ENCODE measurements at regions not wholly inside any gene's neighbourhood (a gene's known extent, or its start where the extent isn't known, plus 50 kb on each side); places are given as distances from the start of the nearest gene placed in this dataset.
A peak's percentile ranks its signal among the peaks of the same experiment; 100 is the strongest.

DNA sequence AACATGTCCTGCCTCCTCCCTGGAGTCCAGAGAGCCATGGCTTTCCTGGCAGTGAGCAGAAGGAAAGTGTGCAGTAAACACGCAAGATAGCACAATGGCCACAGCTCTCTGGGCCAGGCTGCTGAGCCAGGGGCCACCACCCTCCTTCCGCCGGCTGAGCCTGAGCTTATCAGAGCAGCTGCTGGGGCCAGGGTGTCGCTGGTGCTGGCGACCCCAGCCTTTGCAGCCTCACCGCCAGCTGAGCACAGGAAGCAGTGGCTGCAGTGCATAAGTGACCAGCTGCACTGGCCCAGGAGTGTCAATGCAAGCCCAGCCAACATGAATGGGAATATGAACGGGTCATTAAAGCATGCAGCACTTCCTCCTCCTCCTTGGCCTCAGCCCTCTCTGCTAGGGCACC lies 172.0 kb downstream of the ZFP36L2 start:
- no peak for FAIRE-seq
- no peak for DNase-seq (ENCODE audit: insufficient read length, low spot score)
- TF ChIP-seq SPI1 (IDR thresholded peaks at IDR 0.05; ENCODE audit: low read depth, low read length) (no peak), PAX5 (IDR thresholded peaks at IDR 0.05; ENCODE audit: insufficient read depth, low read length, severe bottlenecking) (no peak), POU2F2 (IDR thresholded peaks at IDR 0.05; ENCODE audit: low read depth, low read length) (no peak), TAF1 (IDR thresholded peaks at IDR 0.05; ENCODE audit: low read depth, low read length) (no peak), POLR2AphosphoS5 (IDR thresholded peaks at IDR 0.05; ENCODE audit: low read depth, low read length) (no peak), POLR2A (IDR thresholded peaks at IDR 0.05; ENCODE audit: low read depth, low read length) (no peak)

DNA sequence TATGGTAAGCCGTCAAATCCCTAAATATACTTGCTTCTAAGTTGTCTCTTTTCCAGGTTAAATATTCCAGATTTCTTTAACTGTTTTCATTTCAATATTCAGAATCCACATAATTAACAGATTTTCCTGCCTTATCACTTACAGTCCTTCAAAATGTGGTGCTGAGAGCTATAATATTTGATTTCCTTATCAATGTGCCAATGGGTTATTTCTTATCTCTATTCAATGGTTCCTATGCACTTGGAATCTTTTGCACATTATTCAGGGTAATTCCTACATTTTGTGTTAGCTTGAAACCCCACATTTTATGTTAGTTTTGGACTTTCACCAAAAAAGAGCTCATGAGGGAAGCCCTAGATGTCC lies 173.5 kb downstream of the ZFP36L2 start:
- DNase-seq (ENCODE audit: insufficient read length, low spot score) (no peak), FAIRE-seq (no peak)
- TF ChIP-seq POU2F2 (IDR thresholded peaks at IDR 0.05; ENCODE audit: low read depth, low read length) = no peak
- no peak for TF ChIP-seq POLR2A (IDR thresholded peaks at IDR 0.05; ENCODE audit: low read depth, low read length)
- no peak for TF ChIP-seq POLR2AphosphoS5 (IDR thresholded peaks at IDR 0.05; ENCODE audit: low read depth, low read length)
- no peak for TF ChIP-seq SPI1 (IDR thresholded peaks at IDR 0.05; ENCODE audit: low read depth, low read length)
- TF ChIP-seq PAX5 (IDR thresholded peaks at IDR 0.05; ENCODE audit: insufficient read depth, low read length, severe bottlenecking) = no peak
- TF ChIP-seq TAF1 (IDR thresholded peaks at IDR 0.05; ENCODE audit: low read depth, low read length) = no peak

DNA sequence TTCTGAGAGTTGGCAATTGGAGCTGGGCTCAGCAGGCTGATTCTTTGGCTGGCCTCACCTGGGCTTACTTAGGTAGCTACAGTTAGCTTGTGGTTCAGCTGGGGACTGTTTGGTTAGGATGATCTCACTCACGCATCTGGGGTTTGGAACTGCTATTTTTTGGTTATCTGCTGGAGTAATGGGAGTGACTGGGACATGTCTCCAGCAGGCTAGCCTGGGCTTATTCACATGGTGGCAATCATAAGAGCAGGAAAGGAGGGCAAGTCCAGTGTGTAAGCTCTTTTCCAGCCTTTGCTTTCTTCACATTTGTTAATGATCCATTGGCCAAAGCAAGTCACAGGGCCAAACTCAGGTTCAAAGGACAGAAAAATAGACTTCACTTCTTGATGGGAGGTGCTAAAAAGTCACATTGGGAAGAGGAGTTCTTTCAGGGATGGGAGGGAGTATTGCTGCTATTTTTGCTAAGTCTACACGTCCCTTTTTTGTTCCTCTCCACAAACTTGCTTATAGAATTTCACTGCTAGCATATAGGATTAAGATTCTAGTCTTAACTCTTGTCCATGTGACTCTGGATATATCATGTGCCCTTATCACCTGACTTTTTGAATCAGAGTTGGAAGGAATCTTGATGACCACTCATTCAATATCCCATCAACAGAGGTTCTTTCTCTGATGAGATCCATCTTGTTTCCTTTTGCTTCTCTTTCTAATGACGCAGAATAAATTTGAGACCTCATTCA lies 174.0 kb downstream of the ZFP36L2 start:
- FAIRE-seq (no peak), DNase-seq (ENCODE audit: insufficient read length, low spot score) (no peak)
- TF ChIP-seq POU2F2 (IDR thresholded peaks at IDR 0.05; ENCODE audit: low read depth, low read length) (no peak), TAF1 (IDR thresholded peaks at IDR 0.05; ENCODE audit: low read depth, low read length) (no peak), PAX5 (IDR thresholded peaks at IDR 0.05; ENCODE audit: insufficient read depth, low read length, severe bottlenecking) (no peak), POLR2A (IDR thresholded peaks at IDR 0.05; ENCODE audit: low read depth, low read length) (no peak), POLR2AphosphoS5 (IDR thresholded peaks at IDR 0.05; ENCODE audit: low read depth, low read length) (no peak), SPI1 (IDR thresholded peaks at IDR 0.05; ENCODE audit: low read depth, low read length) (no peak)

DNA sequence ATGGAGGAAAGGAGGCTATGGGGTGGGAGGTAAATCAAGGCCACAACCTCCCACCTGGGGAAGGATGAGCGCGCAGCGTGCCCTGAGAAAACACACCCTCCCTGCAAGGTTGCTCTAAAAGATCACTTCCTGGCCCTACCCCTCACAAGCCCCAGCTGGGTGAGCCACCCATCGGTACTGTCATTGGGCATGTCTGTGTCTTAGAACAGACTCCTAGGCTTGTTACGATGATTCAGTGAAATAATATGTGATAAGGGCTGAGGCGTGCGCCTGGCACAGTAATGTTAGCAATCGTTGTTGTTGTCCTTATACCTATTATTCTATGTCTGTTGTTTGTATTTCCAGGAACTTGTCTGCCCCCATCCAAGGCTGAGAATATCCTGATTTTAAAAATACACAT lies 175.1 kb downstream of the ZFP36L2 start:
- no peak for DNase-seq (ENCODE audit: insufficient read length, low spot score)
- no peak for FAIRE-seq
- TF ChIP-seq PAX5 (IDR thresholded peaks at IDR 0.05; ENCODE audit: insufficient read depth, low read length, severe bottlenecking) (no peak), SPI1 (IDR thresholded peaks at IDR 0.05; ENCODE audit: low read depth, low read length) (no peak), POU2F2 (IDR thresholded peaks at IDR 0.05; ENCODE audit: low read depth, low read length) (no peak), TAF1 (IDR thresholded peaks at IDR 0.05; ENCODE audit: low read depth, low read length) (no peak), POLR2AphosphoS5 (IDR thresholded peaks at IDR 0.05; ENCODE audit: low read depth, low read length) (no peak), POLR2A (IDR thresholded peaks at IDR 0.05; ENCODE audit: low read depth, low read length) (no peak)

DNA sequence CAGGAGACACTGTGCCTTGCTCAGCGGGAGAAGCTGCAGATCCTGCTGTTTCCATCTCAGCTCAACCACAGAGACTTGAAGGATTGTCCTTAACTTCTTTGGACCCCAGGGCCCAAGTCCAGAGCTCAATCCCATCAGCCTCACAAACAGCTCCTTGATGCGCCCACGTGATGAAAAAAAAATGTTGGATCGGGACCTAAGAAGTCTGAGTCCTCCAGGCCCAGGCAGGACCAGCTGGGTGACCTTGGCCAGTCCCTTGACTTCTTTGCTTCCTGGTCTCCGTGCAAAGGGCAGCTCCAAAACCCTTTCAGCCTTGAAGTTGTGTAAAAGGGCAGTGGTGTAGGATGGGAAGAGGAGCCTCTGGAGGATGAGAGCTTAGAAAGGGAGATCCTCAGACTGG lies 175.5 kb downstream of the ZFP36L2 start:
- TF ChIP-seq SPI1 (IDR thresholded peaks at IDR 0.05; ENCODE audit: low read depth, low read length) (no peak), PAX5 (IDR thresholded peaks at IDR 0.05; ENCODE audit: insufficient read depth, low read length, severe bottlenecking) (no peak), TAF1 (IDR thresholded peaks at IDR 0.05; ENCODE audit: low read depth, low read length) (no peak), POLR2AphosphoS5 (IDR thresholded peaks at IDR 0.05; ENCODE audit: low read depth, low read length) (no peak), POU2F2 (IDR thresholded peaks at IDR 0.05; ENCODE audit: low read depth, low read length) (no peak), POLR2A (IDR thresholded peaks at IDR 0.05; ENCODE audit: low read depth, low read length) (no peak)
- FAIRE-seq = no peak
- DNase-seq (ENCODE audit: insufficient read length, low spot score) = no peak

DNA sequence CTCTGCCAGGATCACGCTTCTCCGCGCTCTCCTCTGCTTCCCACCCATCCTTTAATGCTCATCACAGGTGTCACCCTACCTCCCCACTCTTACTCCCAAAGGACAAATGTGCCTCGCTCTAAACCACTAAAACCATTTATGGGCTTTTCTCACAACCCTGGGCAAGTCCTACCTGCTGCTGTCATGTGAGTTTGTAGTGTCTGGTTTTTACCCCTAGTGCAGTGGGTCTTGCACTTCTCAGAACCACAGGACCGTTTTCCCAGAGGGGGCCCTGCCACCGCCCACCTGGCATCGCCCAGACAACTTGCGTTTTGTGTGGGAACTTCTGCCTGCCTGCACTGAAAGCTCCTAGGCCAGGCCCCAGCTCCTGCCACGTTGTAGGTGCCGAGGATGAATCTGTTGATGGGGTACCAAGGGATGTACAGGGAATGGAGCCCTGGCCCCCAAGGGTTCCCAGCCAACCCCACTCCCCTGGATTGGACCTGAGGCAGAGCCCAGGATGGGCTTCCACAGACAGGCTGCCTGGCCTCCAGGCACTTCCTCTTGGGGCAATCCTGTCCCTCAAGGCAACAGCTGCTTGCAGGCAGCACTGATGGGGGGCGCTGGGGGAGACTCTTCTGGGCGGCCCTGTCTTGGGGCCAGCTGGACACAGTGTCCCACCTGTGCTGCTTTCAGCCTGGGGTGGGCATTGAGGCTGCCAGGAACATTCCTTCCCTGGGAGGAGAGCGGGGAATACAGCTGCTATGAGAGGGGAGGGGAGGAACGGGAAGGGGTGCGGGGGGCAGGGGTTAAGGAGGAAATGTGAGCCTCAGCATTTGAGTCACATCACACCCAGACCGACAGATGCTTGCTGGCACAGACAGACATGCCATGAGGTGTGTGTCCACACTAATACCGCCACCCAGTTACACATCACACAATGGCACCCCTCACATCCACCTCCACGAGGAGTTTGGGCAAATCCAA lies 176.3 kb downstream of the ZFP36L2 start:
- TF ChIP-seq TAF1 (IDR thresholded peaks at IDR 0.05; ENCODE audit: low read depth, low read length) (no peak), SPI1 (IDR thresholded peaks at IDR 0.05; ENCODE audit: low read depth, low read length) (0 out of 2 replicates have a peak, but pooled peaks have one; percentile 18)

DNA sequence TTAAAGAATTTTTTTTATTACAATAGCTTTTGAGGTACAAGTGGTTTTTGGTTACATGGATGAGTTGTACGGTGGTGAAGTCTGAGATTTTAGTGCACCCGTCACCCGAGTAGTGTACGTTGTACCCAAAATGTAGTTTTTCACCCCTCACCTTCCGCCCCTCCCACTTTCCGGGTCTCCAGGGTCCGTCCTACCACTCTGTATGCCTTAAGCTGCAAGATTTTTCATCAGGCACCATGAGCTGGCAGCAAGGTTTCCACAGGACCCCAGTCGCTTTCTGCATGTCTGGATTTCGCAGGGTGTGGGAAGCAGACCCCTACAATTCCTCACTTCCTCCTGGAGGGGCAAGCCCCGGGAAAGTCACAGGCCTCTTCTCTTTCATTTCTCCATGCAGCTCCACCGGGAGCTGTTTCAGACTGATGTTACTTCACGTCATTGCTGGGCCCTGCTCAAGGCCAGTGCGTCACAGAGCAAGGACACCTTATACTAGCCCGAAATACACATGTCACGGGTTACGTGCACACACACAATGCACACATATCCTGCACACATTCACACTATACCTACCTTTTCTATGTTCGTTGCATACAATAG lies 179.1 kb downstream of the ZFP36L2 start:
- DNase-seq (ENCODE audit: insufficient read length, low spot score) (no peak), FAIRE-seq (peak; percentile 40)
- TF ChIP-seq SPI1 (IDR thresholded peaks at IDR 0.05; ENCODE audit: low read depth, low read length) (no peak), PAX5 (IDR thresholded peaks at IDR 0.05; ENCODE audit: insufficient read depth, low read length, severe bottlenecking) (no peak), TAF1 (IDR thresholded peaks at IDR 0.05; ENCODE audit: low read depth, low read length) (no peak), POLR2A (IDR thresholded peaks at IDR 0.05; ENCODE audit: low read depth, low read length) (no peak), POLR2AphosphoS5 (IDR thresholded peaks at IDR 0.05; ENCODE audit: low read depth, low read length) (no peak), POU2F2 (IDR thresholded peaks at IDR 0.05; ENCODE audit: low read depth, low read length) (no peak)

More for the DNA sequence above, 176.3 kb downstream of the ZFP36L2 start:
- no peak for DNase-seq (ENCODE audit: insufficient read length, low spot score)
- FAIRE-seq = no peak

DNA sequence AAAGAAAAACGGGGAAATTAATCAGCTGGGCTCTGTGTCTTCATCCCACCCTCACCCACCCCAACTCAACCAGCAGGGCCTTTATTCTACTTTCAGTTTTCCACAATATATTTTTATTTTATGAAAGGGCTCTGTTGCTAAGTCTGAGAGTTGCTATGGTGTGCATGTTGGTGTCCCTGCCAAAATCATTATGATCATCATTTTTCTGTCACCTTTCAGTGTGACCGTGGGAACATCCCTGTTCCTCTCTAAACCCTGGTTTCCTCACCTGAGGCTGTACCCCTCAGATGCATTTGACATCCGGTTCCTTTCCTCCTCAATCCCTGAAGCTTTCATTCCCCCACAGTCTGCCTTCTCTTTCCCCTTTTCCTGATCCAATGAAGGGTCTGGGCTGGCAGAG lies 180.5 kb downstream of the ZFP36L2 start:
- no peak for TF ChIP-seq SPI1 (IDR thresholded peaks at IDR 0.05; ENCODE audit: low read depth, low read length)
- TF ChIP-seq POLR2A (IDR thresholded peaks at IDR 0.05; ENCODE audit: low read depth, low read length) = no peak
- TF ChIP-seq POU2F2 (IDR thresholded peaks at IDR 0.05; ENCODE audit: low read depth, low read length) = no peak
- TF ChIP-seq POLR2AphosphoS5 (IDR thresholded peaks at IDR 0.05; ENCODE audit: low read depth, low read length) = no peak
- TF ChIP-seq TAF1 (IDR thresholded peaks at IDR 0.05; ENCODE audit: low read depth, low read length) = no peak
- TF ChIP-seq PAX5 (IDR thresholded peaks at IDR 0.05; ENCODE audit: insufficient read depth, low read length, severe bottlenecking) = no peak
- no peak for FAIRE-seq
- DNase-seq (ENCODE audit: insufficient read length, low spot score) = no peak
